ENCODE measurements at regions not wholly inside any gene's neighbourhood (a gene's known extent, or its start where the extent isn't known, plus 50 kb on each side); places are given as distances from the start of the nearest gene placed in this dataset.

- Histone ChIP-seq H3K9me3 (replicated peaks in 1 of 2; ENCODE audit: control insufficient read depth in 2 of 2, insufficient read depth in 1 of 2, low read depth in 1 of 2, low read length in 2 of 2) (no peaks in the 10 kb centered on the region), H3K36me3 (replicated peaks in 1 of 2; ENCODE audit: control insufficient read depth in 2 of 2, insufficient read depth in 2 of 2, low read length in 2 of 2) (no peaks in the 10 kb centered on the region), H3K27ac (replicated peaks; ENCODE audit: low read length) (no peak overlapping the region), H3K4me1 (ENCODE audit: control insufficient read depth in 2 of 2, insufficient read depth in 1 of 2, low read depth in 1 of 2, low read length in 2 of 2) (no peaks in the 10 kb centered on the region), H3K79me1 (ENCODE audit: low read depth, low read length) (no peaks in the 10 kb centered on the region), H3K14ac (ENCODE audit: low read length) (no peak overlapping the region), H4K8ac (ENCODE audit: low read depth, low read length) (no peak overlapping the region), H2AFZ (ENCODE audit: low read length) (no peak overlapping the region), H3K4ac (ENCODE audit: low read length) (no peak overlapping the region), H2BK15ac (ENCODE audit: low read length) (no peak overlapping the region), H3K4me2 (ENCODE audit: insufficient read depth, low read length, poor library complexity, severe bottlenecking) (no peak overlapping the region), H3K23ac (ENCODE audit: low read depth, low read length, poor library complexity) (no peak overlapping the region), H3K27me3 (ENCODE audit: control insufficient read depth in 3 of 3, insufficient read depth in 3 of 3, low read depth in 1 of 3, low read length in 3 of 3) (no peaks in the 10 kb centered on the region), H3K4me3 (ENCODE audit: low read length in 2 of 2) (no peak overlapping the region), H4K91ac (ENCODE audit: low read depth, low read length, poor library complexity) (no peak overlapping the region), H2BK12ac (ENCODE audit: low read length) (no peak overlapping the region), H2AK5ac (ENCODE audit: low read depth, low read length) (no peak overlapping the region), H2BK120ac (ENCODE audit: low read depth, low read length) (no peak overlapping the region), H3K9ac (ENCODE audit: low read depth, low read length, poor library complexity) (no peak overlapping the region), H2BK5ac (ENCODE audit: low read length) (no peak overlapping the region), H3K18ac (ENCODE audit: low read length) (no peak overlapping the region)
- WGBS, 2 donors (ENCODE audit: extremely low coverage in 2 of 2, insufficient read length in 2 of 2, insufficient replicate concordance in 1 of 2), result no CpG with 5 or more reads among the region's 1 CpG
- no peak for DNase-seq (ENCODE audit: low spot score)
Observed at GRCh38 chr10:63702092-63702491, 180.9 kb downstream of the REEP3 start.

- H3K4me1 ChIP-seq (ENCODE audit: control insufficient read depth in 2 of 2, insufficient read depth in 1 of 2, low read depth in 1 of 2, low read length in 2 of 2), result no peaks in the 10 kb centered on the region
- no peak overlapping the region for H2BK120ac ChIP-seq (ENCODE audit: low read depth, low read length)
- H3K36me3 ChIP-seq (replicated peaks in 1 of 2; ENCODE audit: control insufficient read depth in 2 of 2, insufficient read depth in 2 of 2, low read length in 2 of 2), result no peaks in the 10 kb centered on the region
- H3K9me3 ChIP-seq (replicated peaks in 1 of 2; ENCODE audit: control insufficient read depth in 2 of 2, insufficient read depth in 1 of 2, low read depth in 1 of 2, low read length in 2 of 2), result no peaks in the 10 kb centered on the region
- no peaks in the 10 kb centered on the region for H3K79me1 ChIP-seq (ENCODE audit: low read depth, low read length)
- H3K27me3 ChIP-seq (ENCODE audit: control insufficient read depth in 3 of 3, insufficient read depth in 3 of 3, low read depth in 1 of 3, low read length in 3 of 3), result no peaks in the 10 kb centered on the region
- WGBS, 2 donors (ENCODE audit: extremely low coverage in 2 of 2, insufficient read length in 2 of 2, insufficient replicate concordance in 1 of 2), result no CpG with 5 or more reads among the region's 4 CpGs
- H2BK12ac ChIP-seq (ENCODE audit: low read length), result no peak overlapping the region
- no peak overlapping the region for H3K27ac ChIP-seq (replicated peaks; ENCODE audit: low read length)
- H3K14ac ChIP-seq (ENCODE audit: low read length), result no peak overlapping the region
- no peak overlapping the region for H4K8ac ChIP-seq (ENCODE audit: low read depth, low read length)
- H2AFZ ChIP-seq (ENCODE audit: low read length), result no peak overlapping the region
- H3K4me3 ChIP-seq (ENCODE audit: low read length in 2 of 2), result no peak overlapping the region
- no peak overlapping the region for H3K23ac ChIP-seq (ENCODE audit: low read depth, low read length, poor library complexity)
- no peak for DNase-seq (ENCODE audit: low spot score)
- H2AK5ac ChIP-seq (ENCODE audit: low read depth, low read length), result no peak overlapping the region
- no peak overlapping the region for H4K91ac ChIP-seq (ENCODE audit: low read depth, low read length, poor library complexity)
- no peak overlapping the region for H3K4ac ChIP-seq (ENCODE audit: low read length)
- no peak overlapping the region for H3K9ac ChIP-seq (ENCODE audit: low read depth, low read length, poor library complexity)
- H3K4me2 ChIP-seq (ENCODE audit: insufficient read depth, low read length, poor library complexity, severe bottlenecking), result no peak overlapping the region
- no peak overlapping the region for H2BK15ac ChIP-seq (ENCODE audit: low read length)
- H2BK5ac ChIP-seq (ENCODE audit: low read length), result no peak overlapping the region
- no peak overlapping the region for H3K18ac ChIP-seq (ENCODE audit: low read length)
Observed at GRCh38 chr10:63703113-63703670, 182.0 kb downstream of the REEP3 start.

GRCh38 chr10:63703740-63704345 lies 182.6 kb downstream of the REEP3 start:
- Histone ChIP-seq H2BK5ac (ENCODE audit: low read length) (no peak overlapping the region), H3K36me3 (replicated peaks in 1 of 2; ENCODE audit: control insufficient read depth in 2 of 2, insufficient read depth in 2 of 2, low read length in 2 of 2) (no peaks in the 10 kb centered on the region), H4K8ac (ENCODE audit: low read depth, low read length) (no peak overlapping the region), H3K14ac (ENCODE audit: low read length) (no peak overlapping the region), H3K4me2 (ENCODE audit: insufficient read depth, low read length, poor library complexity, severe bottlenecking) (no peak overlapping the region), H2AK5ac (ENCODE audit: low read depth, low read length) (no peak overlapping the region), H3K4ac (ENCODE audit: low read length) (no peak overlapping the region), H2BK12ac (ENCODE audit: low read length) (no peak overlapping the region), H2BK120ac (ENCODE audit: low read depth, low read length) (no peak overlapping the region), H3K18ac (ENCODE audit: low read length) (no peak overlapping the region), H3K23ac (ENCODE audit: low read depth, low read length, poor library complexity) (no peak overlapping the region), H3K79me1 (ENCODE audit: low read depth, low read length) (no peaks in the 10 kb centered on the region), H2AFZ (ENCODE audit: low read length) (no peak overlapping the region), H3K4me1 (ENCODE audit: control insufficient read depth in 2 of 2, insufficient read depth in 1 of 2, low read depth in 1 of 2, low read length in 2 of 2) (no peaks in the 10 kb centered on the region), H3K27me3 (ENCODE audit: control insufficient read depth in 3 of 3, insufficient read depth in 3 of 3, low read depth in 1 of 3, low read length in 3 of 3) (no peaks in the 10 kb centered on the region), H4K91ac (ENCODE audit: low read depth, low read length, poor library complexity) (no peak overlapping the region), H2BK15ac (ENCODE audit: low read length) (no peak overlapping the region), H3K4me3 (ENCODE audit: low read length in 2 of 2) (no peak overlapping the region), H3K9ac (ENCODE audit: low read depth, low read length, poor library complexity) (no peak overlapping the region), H3K27ac (replicated peaks; ENCODE audit: low read length) (no peak overlapping the region), H3K9me3 (replicated peaks in 1 of 2; ENCODE audit: control insufficient read depth in 2 of 2, insufficient read depth in 1 of 2, low read depth in 1 of 2, low read length in 2 of 2) (no peaks in the 10 kb centered on the region)
- no CpG with 5 or more reads among the region's 6 CpGs for WGBS, 2 donors (ENCODE audit: extremely low coverage in 2 of 2, insufficient read length in 2 of 2, insufficient replicate concordance in 1 of 2)
- no peak for DNase-seq (ENCODE audit: low spot score)

GRCh38 chr10:63707254-63707910 lies 186.2 kb downstream of the REEP3 start:
- no peak for DNase-seq (ENCODE audit: low spot score)
- Histone ChIP-seq H3K14ac (ENCODE audit: low read length) (no peak overlapping the region), H4K91ac (ENCODE audit: low read depth, low read length, poor library complexity) (no peak overlapping the region), H2BK5ac (ENCODE audit: low read length) (no peak overlapping the region), H3K4me2 (ENCODE audit: insufficient read depth, low read length, poor library complexity, severe bottlenecking) (no peak overlapping the region), H3K18ac (ENCODE audit: low read length) (no peak overlapping the region), H2BK120ac (ENCODE audit: low read depth, low read length) (no peak overlapping the region), H3K27me3 (ENCODE audit: control insufficient read depth in 3 of 3, insufficient read depth in 3 of 3, low read depth in 1 of 3, low read length in 3 of 3) (no peaks in the 10 kb centered on the region), H3K4ac (ENCODE audit: low read length) (no peak overlapping the region), H2BK15ac (ENCODE audit: low read length) (no peak overlapping the region), H4K8ac (ENCODE audit: low read depth, low read length) (no peak overlapping the region), H2AK5ac (ENCODE audit: low read depth, low read length) (no peak overlapping the region), H2BK12ac (ENCODE audit: low read length) (no peak overlapping the region), H3K79me1 (ENCODE audit: low read depth, low read length) (no peaks in the 10 kb centered on the region), H3K27ac (replicated peaks; ENCODE audit: low read length) (no peak overlapping the region), H3K23ac (ENCODE audit: low read depth, low read length, poor library complexity) (no peak overlapping the region), H3K9ac (ENCODE audit: low read depth, low read length, poor library complexity) (no peak overlapping the region), H2AFZ (ENCODE audit: low read length) (no peak overlapping the region), H3K9me3 (replicated peaks in 1 of 2; ENCODE audit: control insufficient read depth in 2 of 2, insufficient read depth in 1 of 2, low read depth in 1 of 2, low read length in 2 of 2) (no peaks in the 10 kb centered on the region), H3K4me1 (ENCODE audit: control insufficient read depth in 2 of 2, insufficient read depth in 1 of 2, low read depth in 1 of 2, low read length in 2 of 2) (peaks cover 3 to 4% of the 10 kb centered on the region in 2 donors), H3K4me3 (ENCODE audit: low read length in 2 of 2) (no peak overlapping the region), H3K36me3 (replicated peaks in 1 of 2; ENCODE audit: control insufficient read depth in 2 of 2, insufficient read depth in 2 of 2, low read length in 2 of 2) (no peaks in the 10 kb centered on the region)
- no CpG with 5 or more reads among the region's 1 CpG for WGBS, 2 donors (ENCODE audit: extremely low coverage in 2 of 2, insufficient read length in 2 of 2, insufficient replicate concordance in 1 of 2)

Measured in neuronal stem cell (in vitro differentiated cells).